ENCODE measurements at regions not wholly inside any gene's neighbourhood (a gene's known extent, or its start where the extent isn't known, plus 50 kb on each side); places are given as distances from the start of the nearest gene placed in this dataset.

DNA sequence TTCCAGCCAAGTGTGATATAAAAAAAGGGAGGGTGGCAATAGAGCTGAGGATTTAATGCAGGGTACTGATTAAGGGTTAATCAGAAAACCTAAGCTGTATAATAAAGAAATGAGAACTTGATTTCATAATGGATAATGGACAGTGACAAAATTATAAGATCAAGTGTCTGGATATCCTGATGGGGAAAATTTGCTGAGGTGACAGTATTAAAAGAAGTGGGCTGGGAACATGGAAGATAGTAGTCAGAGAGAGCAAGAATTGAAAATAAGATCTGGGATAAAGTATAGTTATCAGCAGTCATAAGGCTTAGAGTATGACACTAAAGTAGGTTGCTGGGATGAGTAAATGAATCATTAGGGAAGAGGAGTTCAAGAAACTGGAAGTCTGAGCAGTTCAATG, 627.3 kb upstream of the RGS18 start:
- Histone ChIP-seq H3K9me3 (ENCODE audit: low read length) (no peaks in the 10 kb centered on the region), H3K4me2 (ENCODE audit: low read depth, low read length) (no peak overlapping the region), H2AFZ (ENCODE audit: low read length) (no peak overlapping the region), H3K4me3 (replicated peaks in 1 of 3; ENCODE audit: insufficient read depth in 1 of 3, low read depth in 2 of 3, low read length in 3 of 3) (no peak overlapping the region), H3K27ac (ENCODE audit: extremely low read length, insufficient read depth, low read length) (no peak overlapping the region), H3K36me3 (replicated peaks in 1 of 2; ENCODE audit: control insufficient read depth in 1 of 2, insufficient read depth in 2 of 2, low read length in 2 of 2) (no peaks in the 10 kb centered on the region), H3K9ac (ENCODE audit: insufficient read depth, low read depth, low read length) (no peak overlapping the region), H3K4me1 (ENCODE audit: insufficient read depth, low read length) (no peaks in the 10 kb centered on the region), H4K20me1 (ENCODE audit: insufficient read depth, low read length) (no peaks in the 10 kb centered on the region), H3K27me3 (ENCODE audit: control insufficient read depth in 1 of 2, insufficient read depth in 2 of 2, low read length in 2 of 2) (no peaks in the 10 kb centered on the region; a peak in 1 of 5 replicates), H3K79me2 (ENCODE audit: insufficient read depth, low read length) (no peaks in the 10 kb centered on the region)
- intact Hi-C loops (cut with micrococcal nuclease; ENCODE audit: unreplicated experiment), result no loop called here
- ATAC-seq (no peak), DNase-seq (ENCODE audit: low spot score) (no peak), FAIRE-seq (no peak)
- ChIA-PET POLR2A (no interaction called here), CTCF (ENCODE audit: low intra/inter-chr PET ratio, low total read pairs) (no interaction called here)
- in situ Hi-C loops (cut with HindIII; ENCODE audit: extremely low pct_ligation_motif_present, low pct_unique_long_range_greater_than_20kb), result no loop called here
- TF ChIP-seq MAFF (IDR thresholded peaks at IDR 0.05; ENCODE audit: low read depth, low read length) (peak; percentile 92), ZNF124 (CRISPR knock-in tag; IDR thresholded peaks at IDR 0.05) (no peak), MAFK (conservative IDR thresholded peaks at IDR 0.05 in 1 of 2, IDR thresholded peaks at IDR 0.05 in 1 of 2; ENCODE audit: low read length in 2 of 2) (peak; percentile 90 to 93), HNRNPH1 (optimal IDR thresholded peaks at IDR 0.05; ENCODE audit: low read depth, low read length) (no peak), ZNF20 (CRISPR knock-in tag; IDR thresholded peaks at IDR 0.05) (no peak), JUNB (CRISPR knock-in tag; IDR thresholded peaks at IDR 0.05; ENCODE audit: borderline replicate concordance) (no peak)
- no TSS peak for BruUV-seq (replicated peaks)

- in situ Hi-C loops (cut with HindIII; ENCODE audit: extremely low pct_ligation_motif_present, low pct_unique_long_range_greater_than_20kb) (no loop called here), intact Hi-C loops (cut with micrococcal nuclease; ENCODE audit: unreplicated experiment) (no loop called here)
- no peak overlapping the region for H2AFZ ChIP-seq (ENCODE audit: low read length)
- ChIA-PET POLR2A (no interaction called here), CTCF (ENCODE audit: low intra/inter-chr PET ratio, low total read pairs) (no interaction called here)
- DNase-seq (ENCODE audit: low spot score), result no peak
- H3K27ac ChIP-seq (ENCODE audit: extremely low read length, insufficient read depth, low read length), result no peak overlapping the region
- H3K4me3 ChIP-seq (replicated peaks in 1 of 3; ENCODE audit: insufficient read depth in 1 of 3, low read depth in 2 of 3, low read length in 3 of 3), result no peak overlapping the region
- H3K4me1 ChIP-seq (ENCODE audit: insufficient read depth, low read length), result no peaks in the 10 kb centered on the region
- 0% methylated on average over 2 of the region's 5 CpGs for WGBS (ENCODE audit: low lambda C conversion rate)
- no peak for ATAC-seq
- H3K9ac ChIP-seq (ENCODE audit: insufficient read depth, low read depth, low read length), result no peak overlapping the region
- no peak for FAIRE-seq
- H3K4me2 ChIP-seq (ENCODE audit: low read depth, low read length), result no peak overlapping the region
- peaks cover 14% of the 10 kb centered on the region for H3K9me3 ChIP-seq (ENCODE audit: low read length)
- no peaks in the 10 kb centered on the region for H4K20me1 ChIP-seq (ENCODE audit: insufficient read depth, low read length)
- no peaks in the 10 kb centered on the region for H3K79me2 ChIP-seq (ENCODE audit: insufficient read depth, low read length)
- H3K27me3 ChIP-seq (ENCODE audit: control insufficient read depth in 1 of 2, insufficient read depth in 2 of 2, low read length in 2 of 2), result no peaks in the 10 kb centered on the region
- BruUV-seq (replicated peaks), result no TSS peak
- H3K36me3 ChIP-seq (replicated peaks in 1 of 2; ENCODE audit: control insufficient read depth in 1 of 2, insufficient read depth in 2 of 2, low read length in 2 of 2), result no peaks in the 10 kb centered on the region
- TF ChIP-seq MAF1 (CRISPR knock-in tag; IDR thresholded peaks at IDR 0.05; ENCODE audit: borderline replicate concordance) (no peak), NFE2 (CRISPR knock-in tag; IDR thresholded peaks at IDR 0.05) (no peak), CEBPB (IDR thresholded peaks at IDR 0.05; ENCODE audit: borderline replicate concordance, low read depth, low read length) (no peak), ZNF790 (CRISPR knock-in tag; IDR thresholded peaks at IDR 0.05; ENCODE audit: borderline replicate concordance) (no peak), REL (CRISPR knock-in tag; conservative IDR thresholded peaks at IDR 0.05) (no peak), ZBTB20 (CRISPR knock-in tag; IDR thresholded peaks at IDR 0.05; ENCODE audit: borderline replicate concordance, low read depth) (no peak), SMYD3 (CRISPR knock-in tag; IDR thresholded peaks at IDR 0.05) (no peak), IRF1 (CRISPR knock-in tag; IDR thresholded peaks at IDR 0.05; ENCODE audit: low read depth) (no peak), ZNF597 (CRISPR knock-in tag; IDR thresholded peaks at IDR 0.05) (no peak), GABPA (IDR thresholded peaks at IDR 0.05; ENCODE audit: low read depth, low read length) (no peak), GABPA (CRISPR knock-in tag; IDR thresholded peaks at IDR 0.05; ENCODE audit: low read depth) (no peak), CHCHD3 (CRISPR knock-in tag; IDR thresholded peaks at IDR 0.05) (no peak), PITX1 (CRISPR knock-in tag; IDR thresholded peaks at IDR 0.05) (no peak)
Measured at GRCh38 chr1:191533254-191533653, 625.0 kb upstream of the RGS18 start.

Measured in HepG2 (cell line).